ENCODE measurements at regions not wholly inside any gene's neighbourhood (a gene's known extent, or its start where the extent isn't known, plus 50 kb on each side); places are given as distances from the start of the nearest gene placed in this dataset.
A peak's percentile ranks its signal among the peaks of the same experiment; 100 is the strongest.

DNA sequence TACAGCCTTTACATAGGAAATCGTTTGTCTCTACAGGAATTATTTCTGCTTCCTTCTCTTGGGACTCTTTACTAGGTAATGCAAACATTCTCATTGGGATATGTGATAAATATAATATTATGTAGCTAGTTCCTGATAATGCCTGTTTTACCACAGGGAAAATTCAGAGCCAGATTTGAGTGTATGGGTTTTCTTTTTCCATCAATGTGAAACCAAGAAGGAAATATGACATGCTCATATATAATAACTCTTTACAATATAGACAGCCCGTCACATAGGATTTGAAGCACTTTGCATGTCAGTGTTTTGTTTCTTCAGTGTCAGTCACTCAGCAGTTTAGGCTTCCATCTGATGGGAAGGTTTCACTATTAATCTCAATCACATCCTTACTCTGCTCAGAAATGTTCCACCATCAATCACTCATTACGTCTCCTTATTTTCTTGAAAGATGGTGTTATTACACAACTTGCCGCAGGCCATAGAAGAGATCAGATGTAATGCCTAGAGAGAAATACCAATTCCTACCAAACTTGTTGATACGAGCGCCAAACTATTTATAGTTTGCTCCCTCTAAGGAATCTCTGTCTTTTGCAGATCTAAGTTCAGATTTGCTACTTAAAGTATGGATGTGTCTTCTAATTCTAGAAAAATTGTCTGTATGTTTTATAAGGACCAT is 314.8 kb downstream of the DIPK2A start:
- Histone ChIP-seq H3K36me3 (ENCODE audit: control insufficient read depth, insufficient read depth, low read length) (no peaks in the 10 kb centered on the region), H3K4me3 (ENCODE audit: low read depth, low read length) (no peak overlapping the region), H3K27me3 (ENCODE audit: control insufficient read depth, insufficient read depth, low read length) (no peaks in the 10 kb centered on the region)
- DNase-seq (ENCODE audit: low read depth) (no peak), FAIRE-seq (no peak)
- TF ChIP-seq CTCF (IDR thresholded peaks at IDR 0.05; ENCODE audit: insufficient read depth, low read length, severe bottlenecking), result no peak

GRCh38 chr3:144287001-144287400 is 315.4 kb downstream of the DIPK2A start:
- no peak for DNase-seq (ENCODE audit: low read depth)
- Histone ChIP-seq H3K27me3 (ENCODE audit: control insufficient read depth, insufficient read depth, low read length) (no peaks in the 10 kb centered on the region), H3K36me3 (ENCODE audit: control insufficient read depth, insufficient read depth, low read length) (no peaks in the 10 kb centered on the region), H3K4me3 (ENCODE audit: low read depth, low read length) (no peak overlapping the region)
- no peak for FAIRE-seq
- TF ChIP-seq CTCF (IDR thresholded peaks at IDR 0.05; ENCODE audit: insufficient read depth, low read length, severe bottlenecking), result no peak

DNA sequence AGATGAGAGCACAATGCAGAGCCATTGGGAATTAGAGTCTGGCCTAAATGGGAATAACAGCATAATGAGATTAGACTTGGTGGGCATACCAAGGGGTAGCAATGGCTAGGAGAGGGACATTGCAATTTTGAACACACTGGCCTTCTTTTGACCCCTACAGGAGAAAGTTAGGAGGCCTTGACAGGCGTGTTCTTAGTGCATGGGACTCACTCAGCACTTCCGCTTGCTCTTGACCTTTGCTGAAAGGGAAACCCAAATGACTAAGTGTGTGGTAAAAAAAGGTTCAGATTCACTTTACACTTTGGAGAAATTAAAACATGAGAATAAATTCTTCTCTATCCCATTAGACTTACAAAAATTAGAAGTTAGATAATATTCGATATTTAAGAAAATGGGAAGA is 317.4 kb downstream of the DIPK2A start:
- FAIRE-seq, result no peak
- no peak for TF ChIP-seq CTCF (IDR thresholded peaks at IDR 0.05; ENCODE audit: insufficient read depth, low read length, severe bottlenecking)

DNA sequence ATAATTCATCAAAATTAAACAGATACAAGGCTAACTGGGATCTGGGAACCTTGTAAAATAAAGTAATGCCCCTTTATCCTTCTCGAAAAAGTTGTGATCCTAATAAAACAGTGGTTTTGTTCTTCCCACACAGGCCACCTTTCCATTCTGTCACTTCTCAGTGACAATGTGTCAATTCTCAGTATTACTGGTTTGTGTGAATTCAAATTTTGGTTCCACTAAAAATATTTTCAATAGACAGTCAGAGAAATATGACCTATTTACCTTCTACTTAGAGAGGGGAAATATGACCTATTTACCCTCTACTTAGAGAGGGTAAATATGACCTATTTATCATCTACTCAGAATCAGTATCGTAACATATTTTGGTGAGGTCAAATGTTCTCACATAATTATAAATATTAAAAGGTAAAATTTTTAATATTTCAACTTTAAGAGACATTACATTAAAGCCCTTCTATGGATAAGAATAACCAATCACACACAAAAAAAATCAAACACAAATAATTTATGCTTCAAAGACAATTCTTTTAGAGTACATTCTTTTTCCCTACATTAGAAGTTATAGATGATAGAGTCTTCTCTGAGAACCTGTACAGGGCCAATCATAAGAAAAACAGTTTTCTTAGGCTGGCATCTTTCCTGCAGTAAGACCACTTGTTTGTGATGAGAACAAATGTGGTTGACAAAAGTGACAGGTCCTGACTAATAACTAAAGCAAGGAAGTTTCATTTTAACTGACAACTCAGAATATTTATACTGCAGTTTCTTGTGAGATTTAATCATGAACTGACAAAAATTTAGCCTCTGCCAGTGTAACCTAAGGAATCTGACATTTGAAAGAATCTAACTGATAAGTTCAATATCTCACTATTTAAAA is 323.3 kb downstream of the DIPK2A start:
- H3K4me3 ChIP-seq (ENCODE audit: low read depth, low read length), result no peak overlapping the region
- H3K36me3 ChIP-seq (ENCODE audit: control insufficient read depth, insufficient read depth, low read length), result no peaks in the 10 kb centered on the region
- DNase-seq (ENCODE audit: low read depth), result no peak
- FAIRE-seq, result no peak
- H3K27me3 ChIP-seq (ENCODE audit: control insufficient read depth, insufficient read depth, low read length), result no peaks in the 10 kb centered on the region
- no peak for TF ChIP-seq CTCF (IDR thresholded peaks at IDR 0.05; ENCODE audit: insufficient read depth, low read length, severe bottlenecking)

More for the DNA sequence above, 317.4 kb downstream of the DIPK2A start:
- Histone ChIP-seq H3K27me3 (ENCODE audit: control insufficient read depth, insufficient read depth, low read length) (no peaks in the 10 kb centered on the region), H3K36me3 (ENCODE audit: control insufficient read depth, insufficient read depth, low read length) (no peaks in the 10 kb centered on the region), H3K4me3 (ENCODE audit: low read depth, low read length) (no peak overlapping the region)
- no peak for DNase-seq (ENCODE audit: low read depth)

DNA sequence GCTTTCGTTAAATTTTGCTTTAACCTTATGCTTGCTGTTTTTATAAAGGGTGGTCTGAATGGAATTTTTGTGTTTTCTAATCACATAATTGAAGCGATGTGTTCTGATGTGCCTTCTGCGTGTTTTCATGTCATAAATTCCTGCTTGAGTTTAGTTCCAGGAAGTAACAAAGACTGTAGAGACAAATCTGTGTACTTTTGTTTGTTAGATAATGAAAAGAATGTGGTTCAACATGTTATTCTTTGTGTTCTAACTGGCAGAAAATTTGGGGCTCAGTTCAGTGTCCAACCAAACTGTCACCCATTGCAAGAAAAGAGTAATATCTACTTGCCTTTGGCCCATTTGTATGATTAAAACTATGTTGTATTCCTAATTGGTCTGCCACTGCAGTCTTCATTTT is 324.0 kb downstream of the DIPK2A start:
- TF ChIP-seq CTCF (IDR thresholded peaks at IDR 0.05; ENCODE audit: insufficient read depth, low read length, severe bottlenecking), result no peak
- Histone ChIP-seq H3K36me3 (ENCODE audit: control insufficient read depth, insufficient read depth, low read length) (no peaks in the 10 kb centered on the region), H3K4me3 (ENCODE audit: low read depth, low read length) (no peak overlapping the region), H3K27me3 (ENCODE audit: control insufficient read depth, insufficient read depth, low read length) (no peaks in the 10 kb centered on the region)
- DNase-seq (ENCODE audit: low read depth) (peak; percentile 11), FAIRE-seq (no peak)
